ENCODE measurements at regions not wholly inside any gene's neighbourhood (a gene's known extent, or its start where the extent isn't known, plus 50 kb on each side); places are given as distances from the start of the nearest gene placed in this dataset.
"Not testable (repeated sequence)": the region's sequence is repeated elsewhere in the genome, so short reads cannot be mapped to it uniquely, and the experiment has no call there.

- Histone ChIP-seq H3K27ac (no peak overlapping the region), H3K9ac (no peak overlapping the region), H3K79me2 (ENCODE audit: insufficient read depth) (no peaks in the 10 kb centered on the region), H3K4me2 (ENCODE audit: unreplicated experiment) (no peak overlapping the region), H3K36me3 (ENCODE audit: low read depth) (no peaks in the 10 kb centered on the region), H2AFZ (no peak overlapping the region), H3K4me3 (no peak overlapping the region), H3K27me3 (replicated peaks; ENCODE audit: insufficient read depth) (no peaks in the 10 kb centered on the region), H3F3A (ENCODE audit: insufficient read depth) (no peaks in the 10 kb centered on the region), H3K4me1 (ENCODE audit: insufficient read depth) (no peaks in the 10 kb centered on the region), H3K9me3 (ENCODE audit: low read depth) (peaks cover 4% of the 10 kb centered on the region), H4K20me1 (ENCODE audit: insufficient read depth) (no peaks in the 10 kb centered on the region), H3K9me2 (ENCODE audit: insufficient read depth) (no peaks in the 10 kb centered on the region; the same call in 1 of the 2 replicates)
- DNase-seq, result no peak
- no peak for TF ChIP-seq EZH2phosphoT487 (IDR thresholded peaks at IDR 0.05; ENCODE audit: insufficient read depth, low read depth)
- TF ChIP-seq EZH2 (IDR thresholded peaks at IDR 0.05; ENCODE audit: insufficient read depth, poor library complexity, severe bottlenecking), result no peak
- 48 to 54% methylated on average over 2 of the region's 2 CpGs for WGBS, 2 experiments (ENCODE audit: low coverage in 1 of 2, low lambda C conversion rate in 2 of 2, missing lambda C conversion rate in 2 of 2)
- in situ Hi-C loops (cut with MboI), result no loop called here
These were observed 761.2 kb downstream of the TENT5A start for GRCh38 chr6:80991316-80991715.

GRCh38 chr6:80988892-80989291, 763.6 kb downstream of the TENT5A start:
- Histone ChIP-seq H3K9me3 (ENCODE audit: low read depth) (peaks cover 4% of the 10 kb centered on the region), H3K9me2 (ENCODE audit: insufficient read depth) (no peaks in the 10 kb centered on the region; the same call in 1 of the 2 replicates), H3F3A (ENCODE audit: insufficient read depth) (no peaks in the 10 kb centered on the region), H3K9ac (no peak overlapping the region), H3K4me1 (ENCODE audit: insufficient read depth) (no peaks in the 10 kb centered on the region), H3K4me2 (ENCODE audit: unreplicated experiment) (no peak overlapping the region), H3K27me3 (replicated peaks; ENCODE audit: insufficient read depth) (no peaks in the 10 kb centered on the region), H3K36me3 (ENCODE audit: low read depth) (no peaks in the 10 kb centered on the region), H3K4me3 (no peak overlapping the region), H3K79me2 (ENCODE audit: insufficient read depth) (no peaks in the 10 kb centered on the region), H3K27ac (no peak overlapping the region), H4K20me1 (ENCODE audit: insufficient read depth) (no peaks in the 10 kb centered on the region), H2AFZ (peak overlapping the region; percentile 44)
- in situ Hi-C loops (cut with MboI), result no loop called here
- 25 to 32% methylated on average over 3 of the region's 3 CpGs for WGBS, 2 experiments (ENCODE audit: low coverage in 1 of 2, low lambda C conversion rate in 2 of 2, missing lambda C conversion rate in 2 of 2)
- TF ChIP-seq EZH2phosphoT487 (IDR thresholded peaks at IDR 0.05; ENCODE audit: insufficient read depth, low read depth) (no peak), EZH2 (IDR thresholded peaks at IDR 0.05; ENCODE audit: insufficient read depth, poor library complexity, severe bottlenecking) (no peak)
- peak; percentile 5 for DNase-seq

GRCh38 chr6:80988286-80988685, 764.2 kb downstream of the TENT5A start:
- 78 to 90% methylated on average over 3 of the region's 3 CpGs for WGBS, 2 experiments (ENCODE audit: low coverage in 1 of 2, low lambda C conversion rate in 2 of 2, missing lambda C conversion rate in 2 of 2)

GRCh38 chr6:80981226-80981625, 771.3 kb downstream of the TENT5A start:
- H3K9me3 ChIP-seq (ENCODE audit: low read depth); in situ Hi-C loops (cut with MboI); H2AFZ ChIP-seq; H3K27me3 ChIP-seq (replicated peaks; ENCODE audit: insufficient read depth); H3K9me2 ChIP-seq (ENCODE audit: insufficient read depth); H3K9ac ChIP-seq; H3K4me1 ChIP-seq (ENCODE audit: insufficient read depth); H3K36me3 ChIP-seq (ENCODE audit: low read depth); H3K4me2 ChIP-seq (ENCODE audit: unreplicated experiment); H3K4me3 ChIP-seq; H3F3A ChIP-seq (ENCODE audit: insufficient read depth); H4K20me1 ChIP-seq (ENCODE audit: insufficient read depth); H3K27ac ChIP-seq; H3K79me2 ChIP-seq (ENCODE audit: insufficient read depth); DNase-seq: not testable (repeated sequence)
- WGBS, 2 experiments (ENCODE audit: low coverage in 1 of 2, low lambda C conversion rate in 2 of 2, missing lambda C conversion rate in 2 of 2), result 85 to 86% methylated on average over 2 of the region's 2 CpGs

More at GRCh38 chr6:80988286-80988685, 764.2 kb downstream of the TENT5A start:
- H2AFZ ChIP-seq, result no peak overlapping the region
- H3K27me3 ChIP-seq (replicated peaks; ENCODE audit: insufficient read depth), result no peaks in the 10 kb centered on the region
- H3K4me2 ChIP-seq (ENCODE audit: unreplicated experiment), result no peak overlapping the region
- H3K27ac ChIP-seq, result no peak overlapping the region
- no peak overlapping the region for H3K4me3 ChIP-seq
- no peaks in the 10 kb centered on the region for H3K79me2 ChIP-seq (ENCODE audit: insufficient read depth)
- H3K9me3 ChIP-seq (ENCODE audit: low read depth), result no peaks in the 10 kb centered on the region
- no peaks in the 10 kb centered on the region for H3F3A ChIP-seq (ENCODE audit: insufficient read depth)
- no peaks in the 10 kb centered on the region for H4K20me1 ChIP-seq (ENCODE audit: insufficient read depth)
- DNase-seq, result no peak
- in situ Hi-C loops (cut with MboI), result no loop called here
- TF ChIP-seq EZH2 (IDR thresholded peaks at IDR 0.05; ENCODE audit: insufficient read depth, poor library complexity, severe bottlenecking) (no peak), EZH2phosphoT487 (IDR thresholded peaks at IDR 0.05; ENCODE audit: insufficient read depth, low read depth) (no peak)
- H3K36me3 ChIP-seq (ENCODE audit: low read depth), result no peaks in the 10 kb centered on the region
- no peaks in the 10 kb centered on the region; the same call in 1 of the 2 replicates for H3K9me2 ChIP-seq (ENCODE audit: insufficient read depth)
- H3K4me1 ChIP-seq (ENCODE audit: insufficient read depth), result no peaks in the 10 kb centered on the region
- no peak overlapping the region for H3K9ac ChIP-seq

- Histone ChIP-seq H3K27me3 (replicated peaks; ENCODE audit: insufficient read depth) (no peaks in the 10 kb centered on the region), H3F3A (ENCODE audit: insufficient read depth) (no peaks in the 10 kb centered on the region), H4K20me1 (ENCODE audit: insufficient read depth) (no peaks in the 10 kb centered on the region), H3K79me2 (ENCODE audit: insufficient read depth) (no peaks in the 10 kb centered on the region), H3K4me3 (no peak overlapping the region), H3K4me1 (ENCODE audit: insufficient read depth) (no peaks in the 10 kb centered on the region), H2AFZ (no peak overlapping the region), H3K9ac (no peak overlapping the region), H3K4me2 (ENCODE audit: unreplicated experiment) (no peak overlapping the region), H3K36me3 (ENCODE audit: low read depth) (no peaks in the 10 kb centered on the region), H3K27ac (no peak overlapping the region), H3K9me3 (ENCODE audit: low read depth) (no peaks in the 10 kb centered on the region), H3K9me2 (ENCODE audit: insufficient read depth) (no peaks in the 10 kb centered on the region)
- DNase-seq, result peak; percentile 9
- WGBS, 2 experiments (ENCODE audit: low coverage in 1 of 2, low lambda C conversion rate in 2 of 2, missing lambda C conversion rate in 2 of 2), result 47 to 50% methylated on average over 3 of the region's 3 CpGs
- TF ChIP-seq EZH2phosphoT487 (IDR thresholded peaks at IDR 0.05; ENCODE audit: insufficient read depth, low read depth) (no peak), EZH2 (IDR thresholded peaks at IDR 0.05; ENCODE audit: insufficient read depth, poor library complexity, severe bottlenecking) (no peak)
- in situ Hi-C loops (cut with MboI), result no loop called here
These were observed 776.1 kb downstream of the TENT5A start for GRCh38 chr6:80976336-80976735.

All from GM23248 (cell line).